ENCODE measurements at regions not wholly inside any gene's neighbourhood (a gene's known extent, or its start where the extent isn't known, plus 50 kb on each side); places are given as distances from the start of the nearest gene placed in this dataset.

GRCh38 chr4:33283818-33284217 is 2563.6 kb downstream of the PCDH7 start:
- no peak overlapping the region for H3K4me3 ChIP-seq (ENCODE audit: low read depth, low read length)
- no peak for TF ChIP-seq CTCF (IDR thresholded peaks at IDR 0.05; ENCODE audit: borderline replicate concordance, insufficient read depth, low read depth, low read length)

- no peak for TF ChIP-seq CTCF (IDR thresholded peaks at IDR 0.05; ENCODE audit: borderline replicate concordance, insufficient read depth, low read depth, low read length)
- no peak overlapping the region for H3K4me3 ChIP-seq (ENCODE audit: low read depth, low read length)
Observed at GRCh38 chr4:33296876-33297455, 2576.8 kb downstream of the PCDH7 start.

GRCh38 chr4:33302321-33302720 is 2582.2 kb downstream of the PCDH7 start:
- no peak overlapping the region for H3K4me3 ChIP-seq (ENCODE audit: low read depth, low read length)
- TF ChIP-seq CTCF (IDR thresholded peaks at IDR 0.05; ENCODE audit: borderline replicate concordance, insufficient read depth, low read depth, low read length), result no peak

- no peak overlapping the region for H3K4me3 ChIP-seq (ENCODE audit: low read depth, low read length)
- TF ChIP-seq CTCF (IDR thresholded peaks at IDR 0.05; ENCODE audit: borderline replicate concordance, insufficient read depth, low read depth, low read length), result no peak
Observed at GRCh38 chr4:33306131-33306530, 2586.0 kb downstream of the PCDH7 start.

- H3K4me3 ChIP-seq (ENCODE audit: low read depth, low read length), result no peak overlapping the region
- TF ChIP-seq CTCF (IDR thresholded peaks at IDR 0.05; ENCODE audit: borderline replicate concordance, insufficient read depth, low read depth, low read length), result no peak
Observed at GRCh38 chr4:33316033-33316432, 2595.9 kb downstream of the PCDH7 start.

DNA sequence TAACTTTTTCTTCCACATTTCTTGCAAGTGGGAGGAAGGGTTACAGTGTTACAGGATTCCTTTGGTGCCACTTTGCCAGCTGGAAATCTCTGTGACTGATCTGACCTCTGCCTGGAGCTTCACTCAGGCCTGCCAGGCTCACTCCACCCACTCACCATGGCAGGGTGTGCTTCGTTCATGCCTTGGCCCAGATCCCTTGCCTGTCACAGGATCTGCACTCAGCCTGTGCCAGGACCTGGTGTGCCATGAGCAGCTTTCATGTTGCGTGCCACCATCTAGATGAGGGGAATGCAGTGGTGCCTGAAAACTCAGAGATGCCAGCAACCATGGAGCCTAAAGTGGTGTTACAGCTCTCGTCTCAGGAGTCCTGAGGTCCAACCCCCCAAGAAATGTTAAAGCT is 2596.4 kb downstream of the PCDH7 start:
- TF ChIP-seq CTCF (IDR thresholded peaks at IDR 0.05; ENCODE audit: borderline replicate concordance, insufficient read depth, low read depth, low read length), result no peak
- no peak overlapping the region for H3K4me3 ChIP-seq (ENCODE audit: low read depth, low read length)

DNA sequence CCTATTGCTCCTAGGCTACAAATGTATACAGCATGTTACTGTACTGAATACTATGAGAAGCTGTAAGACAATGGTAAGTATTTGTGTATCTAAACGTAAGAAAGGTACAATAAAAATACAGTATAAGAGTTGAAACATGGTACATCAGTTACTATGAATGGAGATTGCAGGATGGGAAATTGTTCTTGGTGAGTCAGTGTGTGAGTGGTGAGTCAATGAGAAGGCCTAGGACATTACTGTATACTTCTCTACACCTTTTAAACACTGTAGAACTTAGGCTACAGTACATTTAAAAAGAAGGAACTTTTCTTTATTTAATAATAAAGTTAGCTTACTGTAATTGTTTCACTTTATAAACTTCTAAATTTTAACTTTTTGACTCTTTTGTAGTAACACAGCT is 2603.2 kb downstream of the PCDH7 start:
- H3K4me3 ChIP-seq (ENCODE audit: low read depth, low read length), result no peak overlapping the region
- no peak for TF ChIP-seq CTCF (IDR thresholded peaks at IDR 0.05; ENCODE audit: borderline replicate concordance, insufficient read depth, low read depth, low read length)

Measured in GM12875 (cell line).